Neuron (in vitro differentiated cells): ENCODE measurements at regions not wholly inside any gene's neighbourhood (a gene's known extent, or its start where the extent isn't known, plus 50 kb on each side); places are given as distances from the start of the nearest gene placed in this dataset.
"Not testable (repeated sequence)": the region's sequence is repeated elsewhere in the genome, so short reads cannot be mapped to it uniquely, and the experiment has no call there.

ENCODE experiments used
- H2AFZ ChIP-seq: one replicate; pipeline ENCODE4 v1.6.1; 2013; ENCODE audit warnings: low read depth, mild to moderate bottlenecking, inconsistent platforms, low read length, moderate library complexity
- H3K27me3 ChIP-seq: one replicate; pipeline ENCODE4 v1.6.1; 2013; ENCODE audit warnings: low read length; ENCODE audit not compliant: insufficient read depth
- H3K36me3 ChIP-seq: one replicate; pipeline ENCODE4 v1.6.1; 2013; ENCODE audit warnings: low read length; ENCODE audit not compliant: insufficient read depth
- H3K4me1 ChIP-seq: one replicate; pipeline ENCODE4 v1.6.1; 2013; ENCODE audit warnings: low read length; ENCODE audit not compliant: insufficient read depth
- H3K4me3 ChIP-seq: 2 replicates; pipeline ENCODE4 v1.5.1; 2013; ENCODE audit warnings: mild to moderate bottlenecking, low read length, moderate library complexity
- H3K9me3 ChIP-seq: one replicate; pipeline ENCODE4 v1.6.1; 2013; ENCODE audit warnings: low read length

- H2AFZ ChIP-seq = no peak overlapping the region
- H3K9me3 ChIP-seq = no peaks in the 10 kb centered on the region
- H3K27me3 ChIP-seq = no peaks in the 10 kb centered on the region
- peaks cover 21% of the 10 kb centered on the region for H3K4me1 ChIP-seq
- no peaks in the 10 kb centered on the region for H3K36me3 ChIP-seq
- no peak overlapping the region for H3K4me3 ChIP-seq
These were observed 100.5 kb downstream of the CDC42EP3 start for GRCh38 chr2:37570773-37571586.

DNA sequence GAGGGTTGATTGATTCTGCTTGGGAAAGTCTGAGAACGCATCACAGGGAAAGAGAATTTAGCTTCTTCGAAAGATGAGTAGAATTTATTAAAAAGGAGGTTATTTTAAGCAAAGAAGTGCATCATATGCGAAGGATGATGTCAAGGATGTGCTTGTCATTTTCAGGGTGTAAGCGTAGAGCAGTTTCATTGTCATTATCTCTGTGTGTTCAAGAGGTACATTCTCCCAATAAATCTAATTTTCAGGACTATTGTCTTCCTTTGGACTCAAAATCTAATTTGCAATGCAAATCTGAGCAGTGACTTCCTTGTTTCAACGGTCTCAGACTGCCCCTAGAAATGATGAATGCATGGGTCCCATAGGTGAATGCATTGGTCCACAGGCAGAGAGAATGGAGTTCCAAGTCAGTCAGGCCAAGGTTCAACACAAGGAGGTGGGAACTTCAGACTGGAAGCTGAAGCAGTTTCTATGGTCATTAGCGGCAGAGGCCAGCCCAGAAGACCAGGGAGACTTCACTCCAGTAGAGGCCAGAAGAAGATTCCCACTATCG, 99.8 kb downstream of the CDC42EP3 start:
- Histone ChIP-seq H3K9me3 (no peaks in the 10 kb centered on the region), H2AFZ (no peak overlapping the region), H3K36me3 (no peaks in the 10 kb centered on the region), H3K4me1 (peaks cover 21% of the 10 kb centered on the region), H3K27me3 (no peaks in the 10 kb centered on the region), H3K4me3 (no peak overlapping the region)

GRCh38 chr2:37573451-37574388, 97.7 kb downstream of the CDC42EP3 start:
- Histone ChIP-seq H3K27me3 (no peaks in the 10 kb centered on the region), H3K4me3 (no peak overlapping the region), H3K4me1 (peaks cover 21% of the 10 kb centered on the region), H2AFZ (no peak overlapping the region), H3K36me3 (no peaks in the 10 kb centered on the region), H3K9me3 (no peaks in the 10 kb centered on the region)

DNA sequence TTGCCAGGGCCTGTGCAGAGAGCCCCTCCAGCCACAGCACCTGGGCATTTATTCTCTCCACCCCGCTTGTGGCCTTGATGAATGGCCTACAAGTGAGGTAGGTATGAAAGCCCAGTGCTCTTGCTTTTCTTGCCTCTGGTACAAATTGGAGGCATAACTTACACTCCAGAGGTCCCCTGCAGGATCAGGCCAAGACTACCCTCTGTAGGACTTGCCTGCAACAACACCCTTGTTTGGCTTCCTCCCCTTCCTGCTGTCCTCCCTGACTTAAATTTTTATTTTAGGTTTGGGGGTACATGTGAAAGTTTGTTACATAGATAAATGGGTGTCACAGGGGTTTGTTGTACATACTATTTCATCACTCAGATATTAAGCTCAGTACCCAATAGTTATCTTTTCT, 95.7 kb downstream of the CDC42EP3 start:
- Histone ChIP-seq H3K9me3 (no peaks in the 10 kb centered on the region), H3K4me3 (no peak overlapping the region), H3K27me3 (no peaks in the 10 kb centered on the region), H3K36me3 (no peaks in the 10 kb centered on the region), H3K4me1 (peaks cover 16% of the 10 kb centered on the region), H2AFZ (no peak overlapping the region)

DNA sequence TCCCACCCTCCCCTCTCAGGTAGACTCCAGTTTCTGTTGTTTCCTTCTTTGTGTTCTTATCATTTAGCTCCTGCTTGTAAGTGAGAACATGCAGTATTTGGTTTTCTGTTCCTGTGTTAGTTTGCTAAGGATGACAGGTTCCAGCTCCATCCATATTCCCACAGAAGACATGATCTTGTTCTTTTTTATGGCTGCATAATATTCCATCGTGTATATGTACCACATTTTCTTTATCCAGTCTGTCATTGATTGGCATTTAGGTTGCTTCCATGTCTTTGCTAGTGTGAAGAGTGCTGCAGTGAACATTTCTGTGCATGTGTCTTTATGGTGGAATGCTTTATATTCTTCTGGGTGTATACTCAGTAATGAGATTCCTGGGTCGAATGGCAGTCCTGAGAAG, 95.2 kb downstream of the CDC42EP3 start:
- not testable (repeated sequence) for H3K27me3 ChIP-seq, H2AFZ ChIP-seq, H3K4me3 ChIP-seq, H3K9me3 ChIP-seq, H3K36me3 ChIP-seq
- H3K4me1 ChIP-seq = peaks cover 11% of the 10 kb centered on the region

DNA sequence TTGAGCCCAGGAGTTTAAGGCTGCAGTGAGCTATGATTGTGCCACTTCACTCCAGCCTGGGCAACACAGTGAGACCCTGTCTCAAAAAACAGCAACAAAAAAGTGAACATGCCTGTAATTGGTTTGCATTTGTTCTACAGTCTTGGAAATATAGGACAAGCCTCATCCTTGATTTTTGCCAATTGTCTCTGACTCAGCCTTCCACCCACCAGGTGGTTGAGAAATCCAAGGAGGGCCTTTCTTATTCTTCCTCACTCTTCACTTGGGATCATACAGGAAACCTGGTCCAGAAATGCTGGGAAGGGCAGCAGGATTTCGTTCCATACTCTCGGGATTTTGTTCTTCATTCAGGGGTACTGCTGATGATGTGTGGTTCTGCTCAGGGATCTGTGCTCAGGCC, 94.6 kb downstream of the CDC42EP3 start:
- H3K4me3 ChIP-seq = no peak overlapping the region
- no peak overlapping the region for H2AFZ ChIP-seq
- H3K9me3 ChIP-seq = no peaks in the 10 kb centered on the region
- H3K4me1 ChIP-seq = peaks cover 5% of the 10 kb centered on the region
- no peaks in the 10 kb centered on the region for H3K27me3 ChIP-seq
- no peaks in the 10 kb centered on the region for H3K36me3 ChIP-seq

GRCh38 chr2:37579192-37579713, 92.2 kb downstream of the CDC42EP3 start:
- Histone ChIP-seq H2AFZ (no peak overlapping the region), H3K9me3 (no peaks in the 10 kb centered on the region), H3K4me1 (peaks cover 2% of the 10 kb centered on the region), H3K4me3 (no peak overlapping the region), H3K36me3 (no peaks in the 10 kb centered on the region), H3K27me3 (no peaks in the 10 kb centered on the region)

GRCh38 chr2:37579949-37580348, 91.5 kb downstream of the CDC42EP3 start:
- H3K9me3 ChIP-seq, H2AFZ ChIP-seq, H3K27me3 ChIP-seq: not testable (repeated sequence)

GRCh38 chr2:37581433-37581832, 90.0 kb downstream of the CDC42EP3 start:
- H3K9me3 ChIP-seq = no peaks in the 10 kb centered on the region
- no peaks in the 10 kb centered on the region for H3K36me3 ChIP-seq
- no peak overlapping the region for H3K4me3 ChIP-seq
- H2AFZ ChIP-seq = no peak overlapping the region
- H3K27me3 ChIP-seq = no peaks in the 10 kb centered on the region
- H3K4me1 ChIP-seq = peaks cover 2% of the 10 kb centered on the region

More at GRCh38 chr2:37579949-37580348, 91.5 kb downstream of the CDC42EP3 start:
- H3K4me1 ChIP-seq, H3K4me3 ChIP-seq, H3K36me3 ChIP-seq: not testable (repeated sequence)

DNA sequence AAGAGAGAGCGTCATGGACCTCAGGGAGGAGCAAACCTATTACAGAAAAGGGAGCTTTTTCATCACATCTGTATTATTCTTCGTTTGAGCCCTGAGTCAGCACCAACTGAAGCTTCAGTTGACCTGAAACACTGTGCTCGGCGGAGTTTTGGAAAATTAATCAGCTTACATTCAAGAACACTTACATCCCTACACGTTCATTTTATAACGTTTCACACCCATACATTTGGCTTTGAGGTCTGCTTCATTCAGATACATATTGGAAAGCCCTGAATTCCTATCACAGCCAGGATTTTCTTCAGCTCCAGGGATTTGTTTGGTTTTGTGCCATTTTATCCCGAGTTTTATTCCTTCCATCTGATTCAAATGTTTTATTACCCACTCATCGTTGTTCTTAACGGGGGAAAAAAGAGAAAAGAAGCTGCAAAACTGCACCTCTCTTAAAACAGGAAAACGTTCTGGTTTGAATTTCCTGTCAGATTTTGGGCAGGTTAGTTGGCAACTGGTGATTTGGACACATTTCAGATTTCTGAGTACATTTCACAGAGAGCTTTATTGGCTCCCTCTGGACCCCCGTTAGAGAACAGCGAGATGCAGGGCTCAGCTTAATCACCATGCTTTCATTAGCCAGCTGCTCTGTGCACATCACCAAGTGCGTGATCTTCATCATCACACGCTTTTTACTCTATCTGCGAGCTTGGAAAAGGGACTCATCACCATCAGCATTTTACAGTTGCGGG, 88.8 kb downstream of the CDC42EP3 start:
- Histone ChIP-seq H3K4me1 (peaks cover 2% of the 10 kb centered on the region), H3K4me3 (no peak overlapping the region)

DNA sequence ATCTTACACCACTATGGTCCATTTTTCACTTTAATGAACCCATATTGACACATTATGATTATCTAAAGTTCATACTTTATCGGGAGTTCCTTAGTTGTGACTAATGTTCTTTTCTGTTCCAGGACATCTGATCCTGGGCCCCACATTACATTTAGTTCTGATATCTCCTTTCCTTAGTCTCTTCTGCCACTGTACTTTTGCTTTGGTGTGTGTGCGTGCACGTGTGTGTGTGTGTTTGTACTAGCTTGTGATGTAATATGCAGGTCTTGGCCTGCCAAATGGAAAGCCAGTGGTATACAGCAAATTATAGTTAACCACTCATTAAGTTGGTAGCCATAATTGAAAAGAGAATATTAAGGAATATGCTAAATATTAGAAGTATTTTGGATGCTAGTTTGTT, 88.0 kb downstream of the CDC42EP3 start:
- no peak overlapping the region for H3K4me3 ChIP-seq

More for the DNA sequence above, 88.8 kb downstream of the CDC42EP3 start:
- Histone ChIP-seq H2AFZ (no peak overlapping the region), H3K36me3 (no peaks in the 10 kb centered on the region), H3K9me3 (no peaks in the 10 kb centered on the region), H3K27me3 (no peaks in the 10 kb centered on the region)

DNA sequence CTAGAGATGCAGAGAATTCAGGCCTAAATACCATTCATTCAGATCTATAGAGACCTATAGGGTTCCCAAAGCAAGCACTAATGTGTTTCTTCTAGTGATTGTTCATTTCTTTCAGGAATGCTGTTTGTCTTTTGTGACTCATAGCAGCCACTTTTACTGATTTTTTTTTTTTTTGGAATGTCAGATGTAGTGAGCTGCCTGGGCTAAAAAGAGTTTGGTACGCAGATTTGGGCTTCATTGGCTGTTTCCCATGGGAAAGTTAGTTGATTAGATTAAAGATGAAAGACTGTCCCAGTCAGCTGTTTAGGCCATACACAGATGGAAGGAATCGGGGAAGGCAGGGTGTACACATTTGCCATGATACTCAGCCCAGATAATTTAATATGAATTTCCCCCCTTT, 87.6 kb downstream of the CDC42EP3 start:
- no peaks in the 10 kb centered on the region for H3K36me3 ChIP-seq
- H3K4me1 ChIP-seq = peaks cover 2% of the 10 kb centered on the region
- H3K9me3 ChIP-seq = no peaks in the 10 kb centered on the region
- no peaks in the 10 kb centered on the region for H3K27me3 ChIP-seq
- no peak overlapping the region for H3K4me3 ChIP-seq
- H2AFZ ChIP-seq = no peak overlapping the region

More for the DNA sequence above, 88.0 kb downstream of the CDC42EP3 start:
- Histone ChIP-seq H2AFZ (no peak overlapping the region), H3K27me3 (no peaks in the 10 kb centered on the region), H3K4me1 (peaks cover 2% of the 10 kb centered on the region), H3K36me3 (no peaks in the 10 kb centered on the region), H3K9me3 (no peaks in the 10 kb centered on the region)
